ENCODE measurements at regions not wholly inside any gene's neighbourhood (a gene's known extent, or its start where the extent isn't known, plus 50 kb on each side); places are given as distances from the start of the nearest gene placed in this dataset.
"Not testable (repeated sequence)": the region's sequence is repeated elsewhere in the genome, so short reads cannot be mapped to it uniquely, and the experiment has no call there.

- intact Hi-C loops (cut with DNase I), result no loop called here
- H3K4me3 ChIP-seq (replicated peaks in 1 of 3), result no peak overlapping the region
- WGBS, 2 donors, result 60 to 71% methylated on average over 1 of the region's 1 CpG
These were observed 342.4 kb upstream of the FLRT2 start for GRCh38 chr14:85187521-85187920.

GRCh38 chr14:85188836-85189235 is 341.1 kb upstream of the FLRT2 start:
- H3K9me3 ChIP-seq, result no peaks in the 10 kb centered on the region
- intact Hi-C loops (cut with DNase I), result no loop called here
- H3K36me3 ChIP-seq, result no peaks in the 10 kb centered on the region
- no peak overlapping the region for H3K4me3 ChIP-seq (replicated peaks in 1 of 3)
- 28 to 56% methylated on average over 1 of the region's 1 CpG for WGBS, 2 donors
- no peaks in the 10 kb centered on the region for H3K27me3 ChIP-seq
- peak; percentile 56 to 61 for DNase-seq
- H3K27ac ChIP-seq, result no peak overlapping the region
- H3K4me1 ChIP-seq, result peaks cover 0 to 4% of the 10 kb centered on the region in 2 donors
- TF ChIP-seq CTCF (IDR thresholded peaks at IDR 0.05) (no peak), POLR2A (IDR thresholded peaks at IDR 0.05) (no peak)

More at GRCh38 chr14:85187521-85187920, 342.4 kb upstream of the FLRT2 start:
- Histone ChIP-seq H3K9me3 (no peaks in the 10 kb centered on the region), H3K4me1 (peaks cover 0 to 4% of the 10 kb centered on the region in 2 donors), H3K36me3 (no peaks in the 10 kb centered on the region), H3K27ac (no peak overlapping the region), H3K27me3 (no peaks in the 10 kb centered on the region)
- no peak for DNase-seq
- TF ChIP-seq POLR2A (IDR thresholded peaks at IDR 0.05) (no peak), CTCF (IDR thresholded peaks at IDR 0.05) (no peak)

GRCh38 chr14:85189253-85189652 is 340.7 kb upstream of the FLRT2 start:
- H3K4me3 ChIP-seq (replicated peaks in 1 of 3); DNase-seq; H3K9me3 ChIP-seq; H3K4me1 ChIP-seq; H3K27ac ChIP-seq; H3K36me3 ChIP-seq; intact Hi-C loops (cut with DNase I); H3K27me3 ChIP-seq: not testable (repeated sequence)
- WGBS, 2 donors, result 41 to 47% methylated on average over 6 of the region's 6 CpGs

- intact Hi-C loops (cut with DNase I), result no loop called here
- no peak overlapping the region for H3K4me3 ChIP-seq (replicated peaks in 1 of 3)
- DNase-seq, result no peak
- H3K27ac ChIP-seq, result no peak overlapping the region
- TF ChIP-seq POLR2A (IDR thresholded peaks at IDR 0.05) (no peak), CTCF (IDR thresholded peaks at IDR 0.05) (no peak)
- WGBS, 2 donors, result 89 to 93% methylated on average over 5 of the region's 5 CpGs
- peaks cover 0 to 4% of the 10 kb centered on the region in 2 donors for H3K4me1 ChIP-seq
- no peaks in the 10 kb centered on the region for H3K27me3 ChIP-seq
- H3K36me3 ChIP-seq, result no peaks in the 10 kb centered on the region
- no peaks in the 10 kb centered on the region for H3K9me3 ChIP-seq
These were observed 339.7 kb upstream of the FLRT2 start for GRCh38 chr14:85190251-85190650.

- H3K27me3 ChIP-seq, result no peaks in the 10 kb centered on the region
- H3K9me3 ChIP-seq, result no peaks in the 10 kb centered on the region
- TF ChIP-seq POLR2A (IDR thresholded peaks at IDR 0.05), result no peak
- no peak for TF ChIP-seq CTCF (IDR thresholded peaks at IDR 0.05)
- H3K4me1 ChIP-seq, result peaks cover 0 to 4% of the 10 kb centered on the region in 2 donors
- no peak for DNase-seq
- H3K27ac ChIP-seq, result no peak overlapping the region
- intact Hi-C loops (cut with DNase I), result no loop called here
- no peaks in the 10 kb centered on the region for H3K36me3 ChIP-seq
- no peak overlapping the region for H3K4me3 ChIP-seq (replicated peaks in 1 of 3)
These were observed 338.0 kb upstream of the FLRT2 start for GRCh38 chr14:85191986-85192385.
